ENCODE measurements at regions not wholly inside any gene's neighbourhood (a gene's known extent, or its start where the extent isn't known, plus 50 kb on each side); places are given as distances from the start of the nearest gene placed in this dataset.

- no peak overlapping the region for H3K27ac ChIP-seq (ENCODE audit: low read depth, low read length)
- H3K9me3 ChIP-seq (ENCODE audit: control insufficient read depth in 3 of 3, low read length in 3 of 3) = no peaks in the 10 kb centered on the region
- H3K27me3 ChIP-seq (ENCODE audit: control insufficient read depth in 3 of 3, insufficient read depth in 3 of 3, low read length in 3 of 3) = no peaks in the 10 kb centered on the region
- no peak overlapping the region for H3K4me3 ChIP-seq (ENCODE audit: low read length in 3 of 3)
- no peaks in the 10 kb centered on the region for H3K4me1 ChIP-seq (ENCODE audit: control insufficient read depth in 3 of 3, insufficient read depth in 3 of 3, low read length in 3 of 3)
- no peaks in the 10 kb centered on the region for H3K36me3 ChIP-seq (ENCODE audit: control insufficient read depth in 3 of 3, insufficient read depth in 3 of 3, low read length in 3 of 3)
- no peak overlapping the region for H3K9ac ChIP-seq (ENCODE audit: low read depth in 1 of 3, low read length in 3 of 3)
Measured at GRCh38 chr20:11845340-11845739, 72.4 kb upstream of the BTBD3 start.

GRCh38 chr20:11846131-11846530 is 71.6 kb upstream of the BTBD3 start:
- no peaks in the 10 kb centered on the region for H3K27me3 ChIP-seq (ENCODE audit: control insufficient read depth in 3 of 3, insufficient read depth in 3 of 3, low read length in 3 of 3)
- H3K36me3 ChIP-seq (ENCODE audit: control insufficient read depth in 3 of 3, insufficient read depth in 3 of 3, low read length in 3 of 3) = no peaks in the 10 kb centered on the region
- no peak overlapping the region for H3K4me3 ChIP-seq (ENCODE audit: low read length in 3 of 3)
- no peaks in the 10 kb centered on the region for H3K9me3 ChIP-seq (ENCODE audit: control insufficient read depth in 3 of 3, low read length in 3 of 3)
- no peak overlapping the region for H3K9ac ChIP-seq (ENCODE audit: low read depth in 1 of 3, low read length in 3 of 3)
- no peaks in the 10 kb centered on the region for H3K4me1 ChIP-seq (ENCODE audit: control insufficient read depth in 3 of 3, insufficient read depth in 3 of 3, low read length in 3 of 3)
- H3K27ac ChIP-seq (ENCODE audit: low read depth, low read length) = no peak overlapping the region

GRCh38 chr20:11847827-11848226 is 69.9 kb upstream of the BTBD3 start:
- no peaks in the 10 kb centered on the region for H3K36me3 ChIP-seq (ENCODE audit: control insufficient read depth in 3 of 3, insufficient read depth in 3 of 3, low read length in 3 of 3)
- no peak overlapping the region for H3K9ac ChIP-seq (ENCODE audit: low read depth in 1 of 3, low read length in 3 of 3)
- H3K27me3 ChIP-seq (ENCODE audit: control insufficient read depth in 3 of 3, insufficient read depth in 3 of 3, low read length in 3 of 3) = no peaks in the 10 kb centered on the region
- peaks cover 0 to 1% (median 0%) of the 10 kb centered on the region in 3 donors for H3K9me3 ChIP-seq (ENCODE audit: control insufficient read depth in 3 of 3, low read length in 3 of 3)
- no peak overlapping the region for H3K4me3 ChIP-seq (ENCODE audit: low read length in 3 of 3)
- H3K27ac ChIP-seq (ENCODE audit: low read depth, low read length) = no peak overlapping the region
- no peaks in the 10 kb centered on the region for H3K4me1 ChIP-seq (ENCODE audit: control insufficient read depth in 3 of 3, insufficient read depth in 3 of 3, low read length in 3 of 3)

- Histone ChIP-seq H3K4me1 (ENCODE audit: control insufficient read depth in 3 of 3, insufficient read depth in 3 of 3, low read length in 3 of 3) (no peaks in the 10 kb centered on the region), H3K27me3 (ENCODE audit: control insufficient read depth in 3 of 3, insufficient read depth in 3 of 3, low read length in 3 of 3) (no peaks in the 10 kb centered on the region), H3K27ac (ENCODE audit: low read depth, low read length) (no peak overlapping the region), H3K4me3 (ENCODE audit: low read length in 3 of 3) (no peak overlapping the region), H3K9ac (ENCODE audit: low read depth in 1 of 3, low read length in 3 of 3) (no peak overlapping the region), H3K36me3 (ENCODE audit: control insufficient read depth in 3 of 3, insufficient read depth in 3 of 3, low read length in 3 of 3) (no peaks in the 10 kb centered on the region), H3K9me3 (ENCODE audit: control insufficient read depth in 3 of 3, low read length in 3 of 3) (peaks cover 0 to 1% (median 0%) of the 10 kb centered on the region in 3 donors)
Measured at GRCh38 chr20:11849270-11849915, 68.3 kb upstream of the BTBD3 start.

GRCh38 chr20:11849976-11850670 is 67.6 kb upstream of the BTBD3 start:
- H3K36me3 ChIP-seq (ENCODE audit: control insufficient read depth in 3 of 3, insufficient read depth in 3 of 3, low read length in 3 of 3) = no peaks in the 10 kb centered on the region
- H3K27ac ChIP-seq (ENCODE audit: low read depth, low read length) = no peak overlapping the region
- no peaks in the 10 kb centered on the region for H3K27me3 ChIP-seq (ENCODE audit: control insufficient read depth in 3 of 3, insufficient read depth in 3 of 3, low read length in 3 of 3)
- no peak overlapping the region for H3K4me3 ChIP-seq (ENCODE audit: low read length in 3 of 3)
- no peak overlapping the region for H3K9ac ChIP-seq (ENCODE audit: low read depth in 1 of 3, low read length in 3 of 3)
- peaks cover 0 to 1% (median 0%) of the 10 kb centered on the region in 3 donors for H3K9me3 ChIP-seq (ENCODE audit: control insufficient read depth in 3 of 3, low read length in 3 of 3)
- no peaks in the 10 kb centered on the region for H3K4me1 ChIP-seq (ENCODE audit: control insufficient read depth in 3 of 3, insufficient read depth in 3 of 3, low read length in 3 of 3)

GRCh38 chr20:11850901-11851300 is 66.8 kb upstream of the BTBD3 start:
- Histone ChIP-seq H3K36me3 (ENCODE audit: control insufficient read depth in 3 of 3, insufficient read depth in 3 of 3, low read length in 3 of 3) (no peaks in the 10 kb centered on the region), H3K9me3 (ENCODE audit: control insufficient read depth in 3 of 3, low read length in 3 of 3) (peaks cover 0 to 1% (median 0%) of the 10 kb centered on the region in 3 donors), H3K4me1 (ENCODE audit: control insufficient read depth in 3 of 3, insufficient read depth in 3 of 3, low read length in 3 of 3) (no peaks in the 10 kb centered on the region), H3K9ac (ENCODE audit: low read depth in 1 of 3, low read length in 3 of 3) (no peak overlapping the region), H3K4me3 (ENCODE audit: low read length in 3 of 3) (no peak overlapping the region), H3K27ac (ENCODE audit: low read depth, low read length) (no peak overlapping the region), H3K27me3 (ENCODE audit: control insufficient read depth in 3 of 3, insufficient read depth in 3 of 3, low read length in 3 of 3) (no peaks in the 10 kb centered on the region)

- Histone ChIP-seq H3K27me3 (ENCODE audit: control insufficient read depth in 3 of 3, insufficient read depth in 3 of 3, low read length in 3 of 3) (no peaks in the 10 kb centered on the region), H3K9me3 (ENCODE audit: control insufficient read depth in 3 of 3, low read length in 3 of 3) (peaks cover 0 to 1% (median 0%) of the 10 kb centered on the region in 3 donors)
Measured at GRCh38 chr20:11851646-11852045, 66.0 kb upstream of the BTBD3 start.

GRCh38 chr20:11852189-11852588 is 65.5 kb upstream of the BTBD3 start:
- Histone ChIP-seq H3K4me1 (ENCODE audit: control insufficient read depth in 3 of 3, insufficient read depth in 3 of 3, low read length in 3 of 3) (no peaks in the 10 kb centered on the region), H3K27ac (ENCODE audit: low read depth, low read length) (no peak overlapping the region), H3K27me3 (ENCODE audit: control insufficient read depth in 3 of 3, insufficient read depth in 3 of 3, low read length in 3 of 3) (no peaks in the 10 kb centered on the region), H3K36me3 (ENCODE audit: control insufficient read depth in 3 of 3, insufficient read depth in 3 of 3, low read length in 3 of 3) (no peaks in the 10 kb centered on the region), H3K9ac (ENCODE audit: low read depth in 1 of 3, low read length in 3 of 3) (no peak overlapping the region), H3K9me3 (ENCODE audit: control insufficient read depth in 3 of 3, low read length in 3 of 3) (peaks cover 0 to 1% (median 0%) of the 10 kb centered on the region in 3 donors), H3K4me3 (ENCODE audit: low read length in 3 of 3) (no peak overlapping the region)

More at GRCh38 chr20:11851646-11852045, 66.0 kb upstream of the BTBD3 start:
- H3K27ac ChIP-seq (ENCODE audit: low read depth, low read length) = no peak overlapping the region
- no peak overlapping the region for H3K9ac ChIP-seq (ENCODE audit: low read depth in 1 of 3, low read length in 3 of 3)
- H3K36me3 ChIP-seq (ENCODE audit: control insufficient read depth in 3 of 3, insufficient read depth in 3 of 3, low read length in 3 of 3) = no peaks in the 10 kb centered on the region
- H3K4me1 ChIP-seq (ENCODE audit: control insufficient read depth in 3 of 3, insufficient read depth in 3 of 3, low read length in 3 of 3) = no peaks in the 10 kb centered on the region
- no peak overlapping the region for H3K4me3 ChIP-seq (ENCODE audit: low read length in 3 of 3)

- H3K4me3 ChIP-seq (ENCODE audit: low read length in 3 of 3) = no peak overlapping the region
- H3K9ac ChIP-seq (ENCODE audit: low read depth in 1 of 3, low read length in 3 of 3) = no peak overlapping the region
- peaks cover 0 to 1% (median 0%) of the 10 kb centered on the region in 3 donors for H3K9me3 ChIP-seq (ENCODE audit: control insufficient read depth in 3 of 3, low read length in 3 of 3)
- no peaks in the 10 kb centered on the region for H3K27me3 ChIP-seq (ENCODE audit: control insufficient read depth in 3 of 3, insufficient read depth in 3 of 3, low read length in 3 of 3)
- no peak overlapping the region for H3K27ac ChIP-seq (ENCODE audit: low read depth, low read length)
- H3K36me3 ChIP-seq (ENCODE audit: control insufficient read depth in 3 of 3, insufficient read depth in 3 of 3, low read length in 3 of 3) = no peaks in the 10 kb centered on the region
- H3K4me1 ChIP-seq (ENCODE audit: control insufficient read depth in 3 of 3, insufficient read depth in 3 of 3, low read length in 3 of 3) = no peaks in the 10 kb centered on the region
Measured at GRCh38 chr20:11852811-11853210, 64.9 kb upstream of the BTBD3 start.

- no peak overlapping the region for H3K4me3 ChIP-seq (ENCODE audit: low read length in 3 of 3)
- no peaks in the 10 kb centered on the region for H3K27me3 ChIP-seq (ENCODE audit: control insufficient read depth in 3 of 3, insufficient read depth in 3 of 3, low read length in 3 of 3)
- no peaks in the 10 kb centered on the region for H3K36me3 ChIP-seq (ENCODE audit: control insufficient read depth in 3 of 3, insufficient read depth in 3 of 3, low read length in 3 of 3)
- H3K4me1 ChIP-seq (ENCODE audit: control insufficient read depth in 3 of 3, insufficient read depth in 3 of 3, low read length in 3 of 3) = no peaks in the 10 kb centered on the region
- H3K9ac ChIP-seq (ENCODE audit: low read depth in 1 of 3, low read length in 3 of 3) = no peak overlapping the region
- no peak overlapping the region for H3K27ac ChIP-seq (ENCODE audit: low read depth, low read length)
- peaks cover 0 to 1% (median 0%) of the 10 kb centered on the region in 3 donors for H3K9me3 ChIP-seq (ENCODE audit: control insufficient read depth in 3 of 3, low read length in 3 of 3)
Measured at GRCh38 chr20:11853359-11853758, 64.3 kb upstream of the BTBD3 start.

All from skeletal muscle tissue (tissue), 3 donors.